ENCODE measurements at regions not wholly inside any gene's neighbourhood (a gene's known extent, or its start where the extent isn't known, plus 50 kb on each side); places are given as distances from the start of the nearest gene placed in this dataset.

GRCh38 chr3:88283242-88283592 is 133.5 kb downstream of the C3orf38 start (continued):
- no peak for TF ChIP-seq ZNF462 (CRISPR knock-in tag; IDR thresholded peaks at IDR 0.05)

GRCh38 chr3:88291486-88291885 is 141.7 kb downstream of the C3orf38 start:
- H3F3A ChIP-seq (replicated peaks; ENCODE audit: low read depth): no peaks in the 10 kb centered on the region
- DNase-seq (ENCODE audit: low spot score) (no peak), ATAC-seq (no peak)
- no peak overlapping the region for H3K27ac ChIP-seq (ENCODE audit: low read depth)
- Mint-ChIP-seq H3K36me3 (ENCODE audit: low read depth) (no peaks in the 10 kb centered on the region), H3K4me3 (no peak overlapping the region), H3K27me3 (ENCODE audit: insufficient read depth, low read depth, poor library complexity) (no peaks in the 10 kb centered on the region), H3K27ac (no peak overlapping the region), H3K9me3 (peaks cover 5% of the 10 kb centered on the region; the same call in 1 of the 3 replicates), H3K4me1 (no peaks in the 10 kb centered on the region)
- H4K20me1 ChIP-seq (replicated peaks; ENCODE audit: insufficient read depth): no peaks in the 10 kb centered on the region
- no peaks in the 10 kb centered on the region for H3K4me1 ChIP-seq (ENCODE audit: insufficient read depth)
- no peak overlapping the region for H2AFZ ChIP-seq
- no peak overlapping the region for H3K4me2 ChIP-seq
- no peak overlapping the region for H3K4me3 ChIP-seq
- H3K27me3 ChIP-seq (ENCODE audit: insufficient read depth): no peaks in the 10 kb centered on the region
- H3K36me3 ChIP-seq (ENCODE audit: insufficient read depth): no peaks in the 10 kb centered on the region
- no peak for TF ChIP-seq ETS1 (IDR thresholded peaks at IDR 0.05)
- TF ChIP-seq EZH2 (IDR thresholded peaks at IDR 0.05; ENCODE audit: low read depth, unreplicated experiment): no peak
- TF ChIP-seq ZNF331 (CRISPR knock-in tag; IDR thresholded peaks at IDR 0.05; ENCODE audit: low read depth): no peak
- H3K9me2 ChIP-seq (ENCODE audit: insufficient read depth): peaks cover 3% of the 10 kb centered on the region; the same call in 1 of the 2 replicates
- H3K79me2 ChIP-seq (replicated peaks; ENCODE audit: insufficient read depth): no peaks in the 10 kb centered on the region

Measured in GM23338 (cell line).